A673 (cell line): ENCODE measurements at regions not wholly inside any gene's neighbourhood (a gene's known extent, or its start where the extent isn't known, plus 50 kb on each side); places are given as distances from the start of the nearest gene placed in this dataset.

Experiments
- BruUV-seq: library from RNA; stranded (reverse); fragments of 400-500 nt; replicated peaks from 2 replicates; lab custom pipeline; 2021; lab: Mats Ljungman, UMichigan
- CTCF ChIA-PET: fragments of 300-600 bp; sonication (Branson Sonifier 250); formaldehyde crosslinking; loops from one replicate; lab custom pipeline; 2022; ENCODE audit warnings: antibody characterized with exemption; lab: Charles Lee
- POLR2A ChIA-PET: fragments of 300-600 bp; sonication (Branson Sonifier 250); formaldehyde crosslinking; loops from one replicate; lab custom pipeline; 2022; ENCODE audit warnings: antibody characterized with exemption; ENCODE audit not compliant: low non-redundant PET; lab: Charles Lee
- DNase-seq: peaks from one replicate; pipeline ENCODE4 v3.0.0-alpha.2; 2015; ENCODE audit warnings: low spot score
- H3K27ac ChIP-seq: fragments of 200-600 bp; sonication (generic); 2 replicates; pipeline ENCODE4 v1.5.1; 2016; ENCODE audit warnings: mixed run types, low read depth, mild to moderate bottlenecking, mixed read lengths, antibody characterized with exemption, low read length; ENCODE audit not compliant: poor library complexity, severe bottlenecking
- H3K27me3 ChIP-seq: fragments of 200-600 bp; sonication (generic); replicated peaks from 2 replicates; pipeline ENCODE4 v1.6.1; 2017; ENCODE audit warnings: mixed run types, low read depth, mild to moderate bottlenecking, mixed read lengths, antibody characterized with exemption, low read length; ENCODE audit not compliant: insufficient read depth, poor library complexity
- H3K36me3 ChIP-seq: fragments of 200-600 bp; sonication (generic); 2 replicates; pipeline ENCODE4 v1.6.1; 2016; ENCODE audit warnings: mixed run types, mild to moderate bottlenecking, mixed read lengths, antibody characterized with exemption, low read length; ENCODE audit not compliant: insufficient read depth, poor library complexity, severe bottlenecking
- H3K4me1 ChIP-seq: fragments of 200-600 bp; sonication (generic); 2 replicates; pipeline ENCODE4 v1.6.1; 2017; ENCODE audit warnings: mixed run types, mild to moderate bottlenecking, mixed read lengths, antibody characterized with exemption, low read length; ENCODE audit not compliant: insufficient read depth, poor library complexity, severe bottlenecking
- H3K4me3 ChIP-seq: fragments of 200-600 bp; sonication (generic); 2 replicates; pipeline ENCODE4 v1.5.1; 2016; ENCODE audit warnings: low read depth, mixed run types, mild to moderate bottlenecking, mixed read lengths, low read length; ENCODE audit not compliant: poor library complexity, severe bottlenecking
- H3K9me3 ChIP-seq: fragments of 200-600 bp; sonication (generic); 2 replicates; pipeline ENCODE4 v1.6.1; 2016; ENCODE audit warnings: mixed run types, low read depth, mild to moderate bottlenecking, mixed read lengths, antibody characterized with exemption, low read length; ENCODE audit not compliant: poor library complexity, severe bottlenecking
- EZH2 ChIP-seq: fragments of 200-600 bp; sonication (generic); IDR thresholded peaks from 2 replicates; pipeline ENCODE4 v1.6.1; 2017; ENCODE audit warnings: borderline replicate concordance, low read depth, mild to moderate bottlenecking, mixed read lengths, antibody characterized with exemption, low read length; ENCODE audit not compliant: poor library complexity, severe bottlenecking
- intact Hi-C: fragments of 100-400 bp; cut with micrococcal nuclease; formaldehyde crosslinking; loops from one replicate; pipeline ENCODE4 v1.10.0; 2022; ENCODE audit not compliant: unreplicated experiment
- TF ChIP-seq, protein P1 (sequence below): fragments of 300-800, 200-600 bp; sonication (generic); conservative IDR thresholded peaks from 2 replicates; pipeline ENCODE4 v1.5.1; 2017; ENCODE audit warnings: low read depth, mild to moderate bottlenecking, antibody characterized with exemption, low read length, moderate library complexity, mixed read lengths

DNA sequence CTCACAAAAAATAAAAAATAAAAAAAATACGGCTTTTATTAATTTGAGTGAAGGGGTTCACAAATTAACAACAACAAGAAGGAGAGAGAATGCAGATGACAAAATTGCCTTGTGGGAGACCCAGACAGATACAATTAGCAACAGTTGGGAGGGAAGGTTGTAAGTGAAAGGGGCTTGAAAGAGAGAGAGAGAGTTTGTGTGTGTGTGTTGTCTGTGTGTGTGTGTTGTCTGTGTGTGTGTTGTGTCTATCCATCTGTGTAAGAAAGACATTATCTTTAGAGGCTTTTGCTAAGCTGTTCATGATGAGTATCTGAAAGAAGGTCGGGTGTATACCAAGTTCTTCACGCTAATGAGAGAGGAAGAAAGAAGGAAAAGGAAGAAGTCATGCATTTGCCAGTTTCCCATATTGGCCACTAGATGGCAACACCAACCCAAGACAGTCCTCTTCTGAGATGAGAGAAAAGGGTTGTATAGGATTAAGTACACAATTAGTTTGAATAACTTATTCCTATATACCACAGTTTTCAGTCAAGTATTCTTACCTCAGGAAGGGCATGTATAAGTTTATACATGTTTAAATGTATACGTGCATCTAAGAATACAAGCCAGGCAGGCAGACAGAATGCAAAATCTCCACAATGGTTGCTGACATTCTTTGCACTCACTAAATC, 63.7 kb upstream of the CD2AP start:
- H3K4me3 ChIP-seq: peak overlapping the region; percentile 37

DNA sequence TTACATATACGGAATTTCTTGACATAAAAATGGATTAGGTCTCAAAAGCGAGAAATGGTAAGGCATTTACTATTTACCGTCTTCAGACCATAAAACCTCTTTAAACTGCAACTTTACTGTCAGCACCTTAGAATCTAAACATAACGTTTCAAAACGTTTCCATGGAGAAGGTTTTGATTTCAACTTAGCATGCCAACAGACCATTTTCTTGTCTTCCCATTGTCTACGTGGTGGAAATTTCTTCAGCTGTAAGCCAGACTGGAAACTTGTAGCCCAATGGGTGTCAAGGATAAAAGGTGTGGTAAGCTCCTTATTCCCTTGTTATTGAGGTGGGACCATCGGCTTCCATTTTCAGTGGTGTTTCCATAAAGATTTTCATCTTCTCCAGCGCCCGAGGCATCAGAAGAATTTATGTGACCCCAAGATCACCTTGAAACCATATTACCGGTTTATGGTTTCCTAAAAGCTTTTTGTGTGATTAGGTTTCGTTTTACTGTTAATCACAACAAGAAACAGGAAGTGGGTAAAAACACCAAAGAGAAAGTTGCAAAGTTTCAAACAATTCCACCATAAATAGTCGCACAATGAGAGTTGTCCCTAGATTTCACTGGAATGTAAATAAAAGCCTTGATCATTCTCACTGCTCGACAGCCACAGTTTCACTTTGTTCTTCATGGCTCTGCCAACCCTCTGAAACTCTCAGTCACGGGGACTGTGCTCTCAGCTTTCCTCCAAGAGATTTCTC, 63.0 kb upstream of the CD2AP start:
- H3K4me3 ChIP-seq: peak overlapping the region; percentile 37
- intact Hi-C loops: loop anchor here (2.0 to 5.0 kb wide), 3 partner anchors 213 to 366 kb away; no protein-coding TSS in a partner anchor
- DNase-seq: peak; percentile 37
- peaks cover 4% of the 10 kb centered on the region for H3K4me1 ChIP-seq
- BruUV-seq: no TSS peak
- TF ChIP-seq, protein P1, sequence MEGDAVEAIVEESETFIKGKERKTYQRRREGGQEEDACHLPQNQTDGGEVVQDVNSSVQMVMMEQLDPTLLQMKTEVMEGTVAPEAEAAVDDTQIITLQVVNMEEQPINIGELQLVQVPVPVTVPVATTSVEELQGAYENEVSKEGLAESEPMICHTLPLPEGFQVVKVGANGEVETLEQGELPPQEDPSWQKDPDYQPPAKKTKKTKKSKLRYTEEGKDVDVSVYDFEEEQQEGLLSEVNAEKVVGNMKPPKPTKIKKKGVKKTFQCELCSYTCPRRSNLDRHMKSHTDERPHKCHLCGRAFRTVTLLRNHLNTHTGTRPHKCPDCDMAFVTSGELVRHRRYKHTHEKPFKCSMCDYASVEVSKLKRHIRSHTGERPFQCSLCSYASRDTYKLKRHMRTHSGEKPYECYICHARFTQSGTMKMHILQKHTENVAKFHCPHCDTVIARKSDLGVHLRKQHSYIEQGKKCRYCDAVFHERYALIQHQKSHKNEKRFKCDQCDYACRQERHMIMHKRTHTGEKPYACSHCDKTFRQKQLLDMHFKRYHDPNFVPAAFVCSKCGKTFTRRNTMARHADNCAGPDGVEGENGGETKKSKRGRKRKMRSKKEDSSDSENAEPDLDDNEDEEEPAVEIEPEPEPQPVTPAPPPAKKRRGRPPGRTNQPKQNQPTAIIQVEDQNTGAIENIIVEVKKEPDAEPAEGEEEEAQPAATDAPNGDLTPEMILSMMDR: no peak
- no peak for TF ChIP-seq EZH2
- POLR2A ChIA-PET: no interaction called here
- no peaks in the 10 kb centered on the region for H3K36me3 ChIP-seq
- no peaks in the 10 kb centered on the region for H3K27me3 ChIP-seq
- CTCF ChIA-PET: interaction anchor here (0.6 to 1.0 kb wide), 2 partner anchors 47 to 217 kb away, joined by 3 to 5 read pairs; no protein-coding TSS in a partner anchor
- H3K27ac ChIP-seq: no peak overlapping the region
- no peaks in the 10 kb centered on the region for H3K9me3 ChIP-seq

More for the DNA sequence above, 63.7 kb upstream of the CD2AP start:
- no TSS peak for BruUV-seq
- intact Hi-C loops: loop anchor here (2.0 to 5.0 kb wide), 3 partner anchors 213 to 367 kb away; no protein-coding TSS in a partner anchor
- DNase-seq: peak; percentile 75
- no peaks in the 10 kb centered on the region for H3K27me3 ChIP-seq
- H3K9me3 ChIP-seq: no peaks in the 10 kb centered on the region
- no peaks in the 10 kb centered on the region for H3K36me3 ChIP-seq
- CTCF ChIA-PET: interaction anchor here (0.6 to 1.0 kb wide), 2 partner anchors 48 to 217 kb away, joined by 3 to 5 read pairs; no protein-coding TSS in a partner anchor
- H3K4me1 ChIP-seq: peaks cover 4% of the 10 kb centered on the region
- POLR2A ChIA-PET: interaction anchor here (0.6 kb wide), 1 partner anchor 265 kb away, joined by 3 read pairs; no protein-coding TSS in a partner anchor
- no peak overlapping the region for H3K27ac ChIP-seq
- TF ChIP-seq, protein P1: peak; percentile 91
- no peak for TF ChIP-seq EZH2

DNA sequence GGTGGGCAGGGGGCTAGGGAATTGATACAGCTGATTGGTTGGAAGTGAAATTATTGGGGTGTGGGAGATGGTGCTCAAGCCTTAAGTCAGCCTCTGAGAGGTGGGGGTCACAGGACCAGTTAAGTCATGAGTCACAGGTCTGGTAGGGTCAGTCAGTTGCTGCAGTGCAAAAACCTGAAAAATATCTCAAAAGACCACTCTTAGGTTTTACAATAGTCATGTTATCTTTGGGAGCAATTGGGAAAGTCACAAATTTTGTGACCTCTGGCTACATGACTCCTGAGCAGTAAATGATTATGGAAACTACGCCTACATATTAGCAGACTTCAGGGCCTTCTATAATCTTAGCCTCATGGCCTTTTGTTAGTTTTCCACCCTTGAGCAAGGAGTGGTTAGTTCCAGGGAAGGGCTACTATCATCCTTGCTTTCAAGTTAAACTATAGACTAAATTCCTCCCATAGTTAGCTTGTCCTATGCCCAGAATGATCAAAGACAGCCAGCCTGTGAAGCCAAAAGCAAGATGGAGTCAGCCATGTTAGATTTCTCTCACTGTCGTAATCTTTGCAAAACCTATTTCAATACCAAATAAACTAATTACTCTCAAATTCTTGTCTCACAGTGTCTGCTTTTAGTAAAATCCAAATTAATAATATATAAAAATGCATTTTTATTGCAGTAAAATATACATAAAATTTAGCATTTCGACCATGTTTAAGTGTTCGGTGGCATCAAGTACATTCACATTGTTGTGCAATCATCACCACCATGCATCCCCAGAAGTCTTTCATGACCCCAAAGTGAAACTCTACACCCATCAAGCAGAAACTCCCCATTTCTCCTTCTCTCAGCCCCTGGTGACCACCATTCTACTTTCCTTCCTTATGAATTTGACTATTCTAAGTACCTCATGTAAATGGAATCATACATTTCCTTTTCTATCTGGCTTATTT, 60.9 kb upstream of the CD2AP start:
- H3K27me3 ChIP-seq: no peaks in the 10 kb centered on the region

More for the DNA sequence above, 60.9 kb upstream of the CD2AP start:
- DNase-seq: no peak
- H3K27ac ChIP-seq: no peak overlapping the region
- no peak for TF ChIP-seq EZH2
- TF ChIP-seq, protein P1: no peak
- H3K36me3 ChIP-seq: no peaks in the 10 kb centered on the region
- H3K9me3 ChIP-seq: no peaks in the 10 kb centered on the region
- BruUV-seq: no TSS peak
- peaks cover 4% of the 10 kb centered on the region for H3K4me1 ChIP-seq
- H3K4me3 ChIP-seq: no peak overlapping the region
- CTCF ChIA-PET: no interaction called here
- intact Hi-C loops: no loop called here
- POLR2A ChIA-PET: no interaction called here
